HG03565 (cell line): ENCODE measurements at regions not wholly inside any gene's neighbourhood (a gene's known extent, or its start where the extent isn't known, plus 50 kb on each side); places are given as distances from the start of the nearest gene placed in this dataset.
"Not testable (repeated sequence)": the region's sequence is repeated elsewhere in the genome, so short reads cannot be mapped to it uniquely, and the experiment has no call there.

ENCODE experiments used
- ATAC-seq: cut with Tn5 transposase; IDR thresholded peaks from one replicate; pipeline ENCODE4 v1.9.1; 2021; ENCODE audit warnings: mild to moderate bottlenecking, moderate library complexity; ENCODE audit not compliant: unreplicated experiment

DNA sequence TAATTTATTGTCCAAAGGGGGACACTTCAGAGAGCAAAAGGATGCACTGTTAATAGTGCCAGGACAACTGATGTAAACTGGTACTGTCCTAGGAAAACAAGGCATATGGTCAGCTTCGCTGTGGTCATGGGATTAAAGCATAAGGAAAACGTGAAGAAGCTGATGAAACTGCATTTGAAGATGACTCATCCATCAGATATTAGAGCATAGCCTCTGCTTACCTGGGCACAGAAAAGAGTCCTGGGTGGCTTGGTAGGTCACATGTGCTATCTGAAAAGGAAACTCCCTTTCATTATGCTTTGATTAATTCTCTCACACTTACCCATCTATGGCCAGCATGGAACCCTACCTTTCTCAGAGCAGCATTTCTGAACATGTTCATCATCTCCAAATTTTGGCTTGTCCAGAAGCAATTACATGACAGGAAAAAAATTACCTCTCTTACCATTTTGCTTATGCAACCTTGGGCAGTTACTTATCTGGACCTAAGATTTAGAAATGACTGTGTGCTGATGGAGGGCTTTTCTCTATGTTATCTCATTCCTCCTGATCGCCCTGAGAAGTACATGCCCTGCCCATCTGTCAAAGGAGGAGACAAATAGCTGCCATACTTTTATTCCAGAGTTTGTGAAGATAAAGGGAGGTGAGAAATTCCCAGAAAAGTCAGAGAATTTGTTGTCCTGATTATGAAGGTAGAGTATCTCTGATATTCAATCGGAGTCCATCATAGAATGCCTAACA, 275.3 kb upstream of the SLC14A2 start:
- no peak for ATAC-seq

DNA sequence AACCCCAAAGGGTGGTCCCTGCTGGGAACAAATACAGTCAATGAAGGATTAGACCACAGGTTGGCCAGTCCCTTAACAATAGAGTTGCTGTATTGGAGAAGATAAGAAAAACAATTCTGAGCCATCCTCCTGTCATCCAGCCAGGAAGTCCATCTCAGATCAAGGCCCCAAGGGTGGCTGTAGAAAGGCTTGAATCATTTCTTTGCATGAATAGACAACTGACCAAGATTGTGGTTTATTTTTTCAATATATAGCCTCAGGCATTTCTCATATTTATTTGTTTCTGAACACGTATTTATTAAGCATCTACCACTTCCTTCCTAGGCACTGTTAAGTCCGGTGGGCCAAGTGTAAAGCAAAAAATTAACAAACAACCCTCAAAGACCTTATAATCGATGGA, 274.4 kb upstream of the SLC14A2 start:
- no peak for ATAC-seq

DNA sequence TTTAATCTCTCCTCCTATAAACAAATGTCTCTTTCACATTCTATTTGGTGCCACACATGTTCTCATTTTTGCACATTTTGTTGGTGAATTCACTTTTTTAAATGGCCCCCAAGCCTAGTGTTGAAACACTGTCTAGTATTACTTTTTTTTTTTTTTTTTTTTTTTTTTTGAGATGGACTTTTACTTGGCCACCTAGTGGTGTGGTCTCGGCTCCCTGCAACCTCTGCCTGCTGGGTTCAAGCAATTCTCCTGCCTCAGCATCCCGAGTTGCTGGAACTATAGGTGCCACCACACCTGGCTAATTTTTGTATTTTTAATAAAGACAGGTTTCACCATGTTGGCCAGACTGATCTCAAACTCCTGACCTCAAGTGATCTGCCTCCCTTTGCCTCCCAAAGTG, 273.8 kb upstream of the SLC14A2 start:
- no peak for ATAC-seq

DNA sequence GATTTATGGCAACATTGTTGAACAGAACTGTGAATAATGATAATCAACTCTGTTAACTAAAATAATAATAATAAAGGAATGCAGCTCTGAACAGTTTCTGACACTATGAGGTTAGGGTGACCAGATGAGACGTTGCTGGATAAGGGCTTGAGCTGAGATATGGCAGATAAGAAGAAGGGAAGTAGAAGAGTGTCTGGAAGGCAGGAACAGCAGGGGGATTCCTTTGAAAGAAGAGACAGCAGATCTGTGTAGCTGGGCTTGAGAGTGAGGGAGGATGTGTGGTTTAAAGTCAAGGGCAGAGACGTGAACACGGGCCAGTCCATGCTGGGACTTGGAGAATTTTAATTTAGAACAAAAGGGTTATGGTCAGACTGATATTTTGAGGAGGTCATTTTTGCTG, 273.1 kb upstream of the SLC14A2 start:
- ATAC-seq, result no peak

DNA sequence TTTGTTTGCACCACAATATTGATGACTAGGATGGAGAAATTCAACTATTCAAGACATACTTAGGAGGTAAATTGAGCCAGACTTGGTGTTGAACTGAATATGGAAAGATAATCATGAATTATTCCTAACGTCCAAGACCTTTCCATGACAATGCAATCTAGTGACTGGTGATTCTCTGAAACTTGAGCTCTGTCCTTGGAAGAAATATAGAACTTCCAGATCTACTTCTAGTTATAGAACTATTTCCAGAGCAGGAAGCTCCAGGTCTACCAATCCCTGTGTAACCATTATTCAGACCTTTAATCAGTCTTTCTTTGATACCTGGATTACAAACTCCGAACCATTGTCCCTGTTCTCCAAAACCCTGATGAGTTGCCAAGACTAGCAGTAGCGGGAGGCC, 272.6 kb upstream of the SLC14A2 start:
- no peak for ATAC-seq

DNA sequence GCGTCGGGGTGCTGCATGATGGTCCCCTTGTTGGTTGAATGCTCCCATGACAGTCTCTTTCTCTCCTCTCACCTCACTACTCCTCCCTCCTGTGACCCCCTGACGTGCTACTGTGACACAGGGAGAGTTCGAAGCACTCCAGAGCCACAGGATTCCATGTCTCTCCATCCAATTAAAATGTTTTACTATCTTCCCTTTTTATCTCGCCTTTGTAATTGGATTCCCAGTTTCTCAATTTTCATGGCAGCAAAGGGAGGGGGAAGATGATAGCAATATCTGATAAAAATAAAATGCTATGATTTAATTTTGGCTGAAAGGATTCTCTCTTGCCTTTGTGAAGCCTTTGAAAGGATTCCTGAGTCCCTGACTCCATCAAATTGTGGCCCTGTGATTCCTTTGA, 271.9 kb upstream of the SLC14A2 start:
- no peak for ATAC-seq

DNA sequence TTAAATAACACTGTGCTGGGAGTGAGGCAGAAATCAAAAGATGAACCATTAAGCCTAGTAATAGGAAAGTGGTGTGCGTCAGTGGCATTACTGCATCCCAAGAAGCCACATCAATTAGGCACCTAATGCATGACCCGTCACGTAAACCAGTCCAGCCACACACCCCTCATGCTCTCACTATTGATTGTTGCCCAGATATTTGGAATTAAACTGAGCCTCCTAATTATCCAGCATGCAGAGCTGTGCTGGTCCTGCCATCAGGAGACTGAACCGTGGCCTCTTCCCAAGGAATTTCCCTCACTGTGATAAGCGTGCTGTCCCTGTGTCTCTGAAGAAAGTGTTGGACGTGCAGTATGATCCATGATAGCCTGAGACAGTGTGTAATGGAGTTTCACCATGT, 270.6 kb upstream of the SLC14A2 start:
- not testable (repeated sequence) for ATAC-seq

DNA sequence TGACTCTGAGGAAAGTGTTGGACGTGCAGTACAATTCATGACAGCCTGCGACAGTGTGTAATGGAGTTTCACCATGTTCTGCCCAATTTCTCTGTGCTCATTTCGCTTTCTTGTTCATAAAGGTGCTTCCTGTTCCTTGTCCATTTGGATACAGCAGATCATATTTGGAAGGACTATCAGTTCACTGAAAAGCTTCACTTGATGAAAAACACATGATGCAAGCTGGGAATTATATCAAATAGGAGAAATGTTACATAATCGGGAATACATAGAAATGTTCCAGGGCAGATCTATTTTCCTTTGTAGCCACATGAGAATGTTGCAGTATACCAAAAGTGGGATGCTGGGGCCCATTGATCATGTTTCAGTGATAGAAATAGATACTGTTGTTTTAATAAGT, 266.3 kb upstream of the SLC14A2 start:
- ATAC-seq, result no peak

DNA sequence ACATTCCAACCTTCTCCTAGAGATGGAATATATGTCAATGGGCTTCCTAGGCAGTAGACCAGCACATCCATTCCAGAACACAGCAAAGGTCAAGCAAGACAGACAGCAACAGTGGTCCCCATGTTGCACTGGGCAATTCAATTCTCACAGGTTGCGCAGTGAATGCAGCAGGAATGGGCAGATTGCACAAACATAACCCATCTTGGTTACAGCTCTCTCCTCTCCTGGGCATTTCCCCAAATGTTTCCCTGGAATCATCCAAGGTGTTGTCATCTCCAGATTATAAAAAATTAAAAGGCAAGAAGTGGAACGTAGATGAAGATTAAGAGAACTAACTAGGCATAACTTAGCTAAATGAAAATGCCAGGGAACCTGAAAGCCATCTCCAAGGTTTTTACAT, 265.8 kb upstream of the SLC14A2 start:
- no peak for ATAC-seq

DNA sequence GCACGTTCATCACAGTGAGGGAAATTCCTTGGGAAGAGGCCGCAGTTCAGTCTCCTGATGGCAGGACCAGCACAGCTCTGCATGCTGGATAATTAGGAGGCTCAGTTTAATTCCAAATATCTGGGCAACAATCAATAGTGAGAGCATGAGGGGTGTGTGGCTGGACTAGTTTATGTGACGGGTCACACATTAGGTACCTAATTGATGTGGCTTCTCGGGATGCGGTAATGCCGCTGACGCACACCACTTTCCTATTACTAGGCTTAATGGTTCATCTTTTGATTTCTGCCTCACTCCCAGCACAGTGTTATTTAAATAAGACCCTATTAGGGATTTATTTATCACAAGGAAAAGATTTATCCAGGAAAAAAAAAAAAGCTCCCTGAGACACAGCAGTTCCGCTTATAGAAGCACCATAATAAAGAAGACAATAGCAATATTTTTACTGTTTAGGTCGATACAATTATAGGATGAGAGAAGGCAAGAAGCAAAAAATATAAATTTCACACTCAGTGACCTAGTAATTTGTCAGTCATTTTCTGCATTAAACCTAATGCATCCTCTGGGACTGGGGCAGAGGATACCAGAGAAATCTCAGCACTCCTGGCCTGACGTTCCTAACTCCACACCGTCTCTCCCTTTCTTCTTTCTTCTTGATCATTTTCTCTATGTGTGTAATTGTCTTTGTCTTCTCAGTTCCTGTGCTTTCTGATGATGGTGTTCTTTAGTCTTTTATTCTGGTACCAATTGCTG, 264.7 kb upstream of the SLC14A2 start:
- no peak for ATAC-seq

DNA sequence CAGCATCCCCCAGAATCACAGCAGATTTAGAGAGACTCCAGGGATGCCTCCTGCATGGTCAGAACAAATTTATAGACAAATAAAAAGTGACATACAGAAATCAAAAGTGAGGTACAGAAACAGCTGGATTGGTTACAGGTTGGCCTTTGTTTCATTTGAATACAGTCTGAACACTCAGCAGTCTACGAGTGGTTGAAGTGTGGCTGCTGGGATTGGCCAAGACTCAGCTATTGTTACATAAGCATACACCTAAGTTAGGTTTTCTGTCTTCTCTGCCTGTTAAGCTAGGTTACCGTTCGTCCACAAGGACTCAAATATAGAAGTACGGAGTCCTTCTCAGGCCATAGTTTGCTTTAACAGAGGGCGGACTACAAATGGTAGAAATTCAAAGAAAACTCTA, 262.4 kb upstream of the SLC14A2 start:
- no peak for ATAC-seq

DNA sequence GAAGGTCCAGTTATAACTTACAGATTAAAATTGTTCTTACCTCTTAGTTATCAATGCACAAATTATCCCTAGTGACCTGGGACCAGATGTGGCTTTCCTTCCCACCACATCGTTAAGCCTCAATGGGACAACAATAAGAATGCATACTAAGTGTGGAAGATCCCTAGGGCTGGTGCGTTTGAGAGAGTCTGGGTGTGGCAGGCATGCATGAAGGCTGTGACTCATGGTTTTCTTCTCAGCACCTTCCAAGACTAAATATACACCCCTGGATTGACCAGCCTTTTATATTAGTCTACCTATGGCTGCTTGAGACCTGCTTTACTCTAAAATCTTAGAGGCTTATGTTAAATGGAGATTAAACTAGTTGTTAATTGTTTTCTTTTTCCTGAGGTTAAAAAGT, 261.7 kb upstream of the SLC14A2 start:
- ATAC-seq, result no peak

DNA sequence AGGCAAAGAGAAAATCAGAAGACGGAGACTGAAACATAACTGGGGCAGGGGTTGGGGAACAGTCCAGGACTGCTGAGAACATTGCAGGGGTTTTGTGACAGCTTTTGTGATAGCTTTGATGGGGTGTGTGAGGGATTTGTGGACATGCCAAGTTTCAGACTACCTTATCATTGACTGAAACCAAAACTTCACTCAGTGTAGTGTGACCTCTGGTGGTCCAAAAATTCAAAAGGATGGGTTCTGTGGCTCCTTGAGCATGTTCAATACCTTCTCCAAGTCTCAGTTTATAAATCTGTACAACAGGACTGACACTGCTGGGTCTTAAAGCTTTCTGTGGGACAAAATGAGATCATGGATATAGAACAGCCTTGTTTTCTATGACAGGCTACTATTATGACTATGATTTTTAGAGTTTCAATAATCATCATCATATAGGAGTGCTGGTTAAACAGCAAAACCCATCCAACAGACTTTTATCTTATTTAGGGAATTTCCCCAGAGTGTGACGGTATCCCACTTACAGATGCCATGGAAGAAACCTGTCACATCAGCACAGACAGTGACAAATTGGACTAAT, 259.2 kb upstream of the SLC14A2 start:
- ATAC-seq, result peak; percentile 73

DNA sequence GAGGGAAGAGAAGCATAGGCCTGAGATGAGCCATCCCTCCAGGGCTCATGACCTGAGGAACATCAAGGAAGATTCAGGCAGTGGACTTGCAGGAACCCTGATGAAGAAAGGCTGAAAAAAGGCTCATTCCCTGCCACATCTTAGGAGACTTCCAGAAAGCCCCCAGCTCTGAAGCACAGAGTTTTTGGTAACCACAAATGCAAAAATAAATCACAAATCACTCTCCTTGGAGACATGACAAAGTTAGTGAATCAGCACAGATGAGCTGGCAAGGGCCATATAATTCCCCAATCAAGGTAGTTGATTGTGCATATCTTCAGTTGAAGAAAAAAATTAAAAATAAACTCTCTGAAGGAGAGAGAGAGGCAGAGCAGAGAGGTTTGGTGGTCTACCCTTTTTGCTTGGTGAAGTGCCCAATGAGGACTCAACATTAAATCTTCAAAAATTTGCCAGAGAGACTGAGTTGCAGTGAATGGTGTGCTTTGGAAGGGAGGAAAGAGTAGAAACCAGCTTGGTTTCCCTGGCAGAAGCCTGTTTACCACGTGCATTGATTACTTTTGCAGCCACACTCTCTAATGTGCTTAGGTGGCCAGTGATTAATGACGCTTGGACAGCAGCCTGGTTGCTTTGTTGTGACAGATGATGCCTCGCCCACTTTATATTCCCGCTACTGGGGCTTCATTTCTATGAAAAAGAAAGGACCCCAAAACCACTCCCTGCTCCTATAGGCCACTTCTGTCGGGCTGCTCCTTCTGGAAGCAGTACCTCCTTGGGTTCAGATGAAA, 257.4 kb upstream of the SLC14A2 start:
- no peak for ATAC-seq

DNA sequence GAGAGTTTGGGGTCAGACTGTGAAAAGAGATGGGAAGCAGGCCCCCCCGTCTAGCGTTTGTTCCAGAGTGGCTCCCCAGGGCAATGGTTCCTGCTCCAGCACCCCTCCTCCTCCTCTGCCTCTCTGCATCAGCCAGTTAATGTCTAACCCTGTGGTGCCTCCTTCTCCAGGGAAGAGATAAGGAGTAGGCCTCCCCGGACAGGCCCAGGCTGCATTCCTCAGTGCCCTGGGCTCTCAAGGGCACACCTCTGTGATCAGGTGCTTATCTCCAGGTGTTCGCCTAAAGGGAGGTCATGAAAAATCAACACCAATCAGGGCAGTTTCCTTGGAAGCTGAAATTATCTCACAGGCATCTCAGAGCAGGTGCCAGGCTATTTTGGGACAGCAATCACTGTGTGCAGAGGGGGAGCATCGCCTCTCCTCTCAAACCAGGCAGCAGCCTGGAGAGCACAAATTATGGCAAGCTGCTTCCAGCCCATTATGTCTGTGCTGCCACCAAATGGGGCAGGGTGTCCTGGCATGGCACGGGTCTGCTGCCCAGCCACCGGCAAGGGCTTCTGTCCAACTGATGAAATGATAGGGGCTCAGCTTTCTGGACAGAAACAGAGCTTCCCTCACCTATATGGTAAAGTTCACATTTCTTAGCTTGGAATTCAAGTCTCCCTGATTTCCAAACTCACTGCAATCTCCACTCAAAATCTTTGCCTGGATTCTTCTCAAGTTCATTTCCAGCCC, 255.8 kb upstream of the SLC14A2 start:
- ATAC-seq, result no peak

DNA sequence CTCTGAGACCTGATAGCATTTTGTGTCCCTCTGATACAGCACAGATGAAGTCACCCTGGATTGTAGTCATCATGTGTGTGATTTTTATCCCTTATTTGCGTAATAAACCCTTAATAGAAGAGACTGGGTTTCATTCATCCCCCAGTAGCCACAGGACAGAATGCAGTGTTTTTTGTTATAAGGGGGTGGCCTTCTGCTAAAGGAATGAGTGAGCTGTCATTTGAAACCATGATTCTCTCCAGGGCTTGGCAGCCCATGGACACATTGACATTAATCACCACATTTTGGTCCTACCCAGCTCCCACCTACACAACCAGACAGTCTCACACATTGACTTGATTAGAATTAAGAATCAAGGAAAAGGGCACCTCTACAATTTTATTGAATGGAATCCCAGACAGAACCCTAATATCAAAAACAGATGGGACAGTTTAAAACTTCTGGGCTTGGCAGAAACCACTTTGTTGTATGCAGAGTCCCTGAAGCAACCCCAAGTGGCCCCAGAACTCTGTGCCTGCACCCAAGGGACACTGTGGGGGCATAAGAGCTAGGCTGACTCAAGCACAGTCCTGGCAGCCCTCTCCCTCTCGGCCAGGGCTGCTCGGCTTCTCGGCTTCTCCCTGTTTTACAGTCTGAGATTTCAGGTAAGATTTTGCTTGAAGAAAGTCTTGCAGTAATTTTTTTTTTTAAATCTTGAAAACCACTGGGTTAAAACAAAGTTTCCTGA, 254.0 kb upstream of the SLC14A2 start:
- ATAC-seq, result no peak

DNA sequence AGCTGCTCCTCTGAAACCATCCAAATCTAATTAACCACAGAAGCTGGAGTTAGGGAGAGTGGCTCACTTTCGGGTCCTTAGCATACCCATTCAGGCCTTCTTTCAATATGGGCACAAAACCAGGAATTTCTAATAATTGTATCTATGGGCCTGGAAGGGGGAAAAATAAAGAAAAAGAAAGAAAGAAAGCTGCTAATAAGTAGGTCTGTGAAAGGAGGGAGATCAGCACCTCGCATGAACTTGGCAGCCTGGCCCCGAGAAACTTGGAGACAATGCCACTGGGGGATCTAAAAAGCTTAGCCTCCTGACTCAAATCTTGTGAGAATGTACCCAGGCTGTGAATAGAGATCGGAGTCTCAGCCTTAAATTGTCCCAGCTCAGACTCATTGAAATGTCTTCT, 252.1 kb upstream of the SLC14A2 start:
- no peak for ATAC-seq

DNA sequence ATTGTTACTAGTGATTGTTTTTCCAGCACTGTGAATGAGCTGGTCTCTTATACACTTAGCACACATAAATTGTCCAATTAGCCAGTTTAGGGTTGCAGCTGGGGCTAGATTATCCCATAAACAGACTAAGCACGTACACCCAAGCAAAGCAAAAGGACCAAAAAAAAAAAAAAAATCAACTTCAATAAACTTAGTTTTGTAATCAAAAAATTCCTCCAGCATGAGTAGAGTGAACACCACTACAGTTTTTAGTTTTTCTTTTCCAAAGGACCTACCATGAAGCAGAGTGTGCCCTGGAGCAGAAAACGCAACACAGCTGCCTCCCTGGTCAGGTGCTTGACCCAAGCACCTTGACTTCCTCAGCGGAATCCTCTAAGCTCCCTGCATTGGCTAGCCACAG, 249.4 kb upstream of the SLC14A2 start:
- no peak for ATAC-seq

DNA sequence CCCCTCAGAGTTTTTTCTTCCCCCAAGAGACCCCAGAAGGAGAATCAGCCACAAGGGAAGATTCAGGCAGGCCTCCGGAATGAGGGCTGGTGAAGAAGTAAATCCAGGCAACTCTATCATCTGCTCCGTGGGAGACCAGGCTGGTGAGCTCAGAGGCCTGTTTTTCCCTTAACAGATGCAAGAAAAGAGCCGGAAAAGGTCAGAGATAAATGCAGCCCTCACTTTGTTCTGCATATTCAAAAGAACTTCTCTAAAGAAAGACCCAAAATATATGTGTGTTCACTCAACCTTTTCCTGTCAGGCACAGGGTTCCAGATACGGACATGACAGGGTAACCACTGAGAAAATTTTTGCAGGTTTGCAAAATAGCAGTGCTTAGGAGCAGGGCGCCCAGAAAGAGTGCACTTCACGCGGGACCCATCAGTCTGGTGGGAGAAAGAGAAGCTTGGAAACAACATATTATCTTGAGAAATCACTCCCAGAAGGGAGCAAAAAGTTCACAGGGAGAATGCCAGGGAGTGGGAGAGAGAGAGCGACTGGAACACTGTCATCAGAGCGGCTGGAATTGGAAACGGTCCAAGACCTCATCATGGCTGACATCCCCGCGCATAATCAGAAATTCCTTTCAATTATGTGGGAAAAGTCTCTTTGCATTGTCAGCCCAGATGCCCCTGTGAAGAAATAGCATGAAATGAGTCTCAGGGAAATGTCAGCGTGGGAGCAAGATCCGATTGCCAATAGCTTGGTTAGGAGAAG, 244.8 kb upstream of the SLC14A2 start:
- ATAC-seq, result no peak
